ENCODE measurements at regions not wholly inside any gene's neighbourhood (a gene's known extent, or its start where the extent isn't known, plus 50 kb on each side); places are given as distances from the start of the nearest gene placed in this dataset.

GRCh38 chr4:163077680-163078079 is 89.0 kb downstream of the NAF1 start:
- TF ChIP-seq EZH2 (IDR thresholded peaks at IDR 0.05; ENCODE audit: borderline replicate concordance, low read depth, low read length, poor library complexity, severe bottlenecking), result no peak
- TF ChIP-seq CTCF (conservative IDR thresholded peaks at IDR 0.05; ENCODE audit: low read depth, low read length), result no peak

All from A673 (cell line).